Progenitor cell of endocrine pancreas (in vitro differentiated cells): ENCODE measurements at regions not wholly inside any gene's neighbourhood (a gene's known extent, or its start where the extent isn't known, plus 50 kb on each side); places are given as distances from the start of the nearest gene placed in this dataset.

ENCODE experiments used
- DNase-seq: peaks from one replicate; pipeline ENCODE4 v3.0.0; 2021; ENCODE audit warnings: low spot score; ENCODE audit not compliant: unreplicated experiment
- H3K27ac Mint-ChIP-seq: 2 replicates; pipeline ENCODE4 v1.8.0; 2021; ENCODE audit warnings: mild to moderate bottlenecking, moderate library complexity, mixed read lengths
- H3K27me3 Mint-ChIP-seq: 2 replicates; pipeline ENCODE4 v1.8.0; 2021; ENCODE audit warnings: mixed read lengths
- H3K36me3 Mint-ChIP-seq: 2 replicates; pipeline ENCODE4 v1.8.0; 2022; ENCODE audit warnings: mixed read lengths; ENCODE audit not compliant: insufficient read depth
- H3K4me1 Mint-ChIP-seq: 2 replicates; pipeline ENCODE4 v1.8.0; 2021; ENCODE audit warnings: low read depth, mixed read lengths
- H3K4me3 Mint-ChIP-seq: 2 replicates; pipeline ENCODE4 v1.8.0; 2021; ENCODE audit warnings: low read depth, mild to moderate bottlenecking, moderate library complexity, mixed read lengths
- H3K9me3 Mint-ChIP-seq: 2 replicates; pipeline ENCODE4 v1.8.0; 2021; ENCODE audit warnings: low read depth, mixed read lengths
- CTCF ChIP-seq: fragments of 200-600 bp; sonication (generic); IDR thresholded peaks from one replicate; pipeline ENCODE4 v1.5.0; 2021; ENCODE audit warnings: antibody characterized with exemption, mild to moderate bottlenecking; ENCODE audit not compliant: unreplicated experiment

GRCh38 chr1:101312147-101312546 is 75.3 kb downstream of the S1PR1 start:
- no peak overlapping the region for H3K4me3 Mint-ChIP-seq
- no peaks in the 10 kb centered on the region for H3K9me3 Mint-ChIP-seq
- H3K36me3 Mint-ChIP-seq = no peaks in the 10 kb centered on the region
- no peak for TF ChIP-seq CTCF
- H3K27ac Mint-ChIP-seq = no peak overlapping the region
- no peak for DNase-seq
- H3K27me3 Mint-ChIP-seq = peaks cover 47% of the 10 kb centered on the region
- peaks cover 14% of the 10 kb centered on the region for H3K4me1 Mint-ChIP-seq

- Mint-ChIP-seq H3K27ac (no peak overlapping the region), H3K4me1 (peaks cover 14% of the 10 kb centered on the region), H3K36me3 (no peaks in the 10 kb centered on the region), H3K4me3 (no peak overlapping the region), H3K27me3 (peaks cover 44% of the 10 kb centered on the region), H3K9me3 (no peaks in the 10 kb centered on the region)
- DNase-seq = no peak
- TF ChIP-seq CTCF = no peak
Measured at GRCh38 chr1:101313356-101313755, 76.5 kb downstream of the S1PR1 start.

GRCh38 chr1:101314244-101314643 is 77.4 kb downstream of the S1PR1 start:
- H3K27me3 Mint-ChIP-seq = peaks cover 41% of the 10 kb centered on the region
- H3K4me3 Mint-ChIP-seq = no peak overlapping the region
- no peak for DNase-seq
- H3K4me1 Mint-ChIP-seq = peaks cover 14% of the 10 kb centered on the region
- no peaks in the 10 kb centered on the region for H3K36me3 Mint-ChIP-seq
- no peaks in the 10 kb centered on the region for H3K9me3 Mint-ChIP-seq
- no peak overlapping the region for H3K27ac Mint-ChIP-seq
- TF ChIP-seq CTCF = no peak

GRCh38 chr1:101316256-101316655 is 79.4 kb downstream of the S1PR1 start:
- H3K4me1 Mint-ChIP-seq = peaks cover 5% of the 10 kb centered on the region
- no peak overlapping the region for H3K4me3 Mint-ChIP-seq
- no peak overlapping the region for H3K27ac Mint-ChIP-seq
- no peaks in the 10 kb centered on the region for H3K36me3 Mint-ChIP-seq
- H3K9me3 Mint-ChIP-seq = no peaks in the 10 kb centered on the region
- peaks cover 24% of the 10 kb centered on the region for H3K27me3 Mint-ChIP-seq
- no peak for DNase-seq
- TF ChIP-seq CTCF = no peak

- TF ChIP-seq CTCF = no peak
- peaks cover 18% of the 10 kb centered on the region for H3K27me3 Mint-ChIP-seq
- no peaks in the 10 kb centered on the region for H3K36me3 Mint-ChIP-seq
- no peak overlapping the region for H3K4me3 Mint-ChIP-seq
- no peaks in the 10 kb centered on the region for H3K9me3 Mint-ChIP-seq
- no peak for DNase-seq
- H3K27ac Mint-ChIP-seq = no peak overlapping the region
- H3K4me1 Mint-ChIP-seq = peaks cover 5% of the 10 kb centered on the region
Measured at GRCh38 chr1:101316799-101317198, 80.0 kb downstream of the S1PR1 start.
